HepG2 (cell line): ENCODE measurements at regions not wholly inside any gene's neighbourhood (a gene's known extent, or its start where the extent isn't known, plus 50 kb on each side); places are given as distances from the start of the nearest gene placed in this dataset.

Experiments used
- DNMT1 ChIP-seq: sonication (generic); formaldehyde crosslinking; IDR thresholded peaks from 2 replicates; pipeline ENCODE4 v1.5.1; 2020; ENCODE audit warnings: mild to moderate bottlenecking, missing genetic modification reagents
- DR1 ChIP-seq: sonication (generic); formaldehyde crosslinking; IDR thresholded peaks from 2 replicates; pipeline ENCODE4 v1.8.0; 2021; ENCODE audit warnings: mild to moderate bottlenecking, missing genetic modification reagents, inconsistent platforms
- E2F2 ChIP-seq: sonication (generic); formaldehyde crosslinking; IDR thresholded peaks from 2 replicates; pipeline ENCODE4 v1.4.0; 2020; ENCODE audit warnings: missing genetic modification reagents, borderline replicate concordance
- EEA1 ChIP-seq: sonication (generic); formaldehyde crosslinking; IDR thresholded peaks from 2 replicates; pipeline ENCODE4 v1.5.1; 2020; ENCODE audit warnings: mild to moderate bottlenecking, missing genetic modification reagents, borderline replicate concordance
- JUNB ChIP-seq: sonication (generic); formaldehyde crosslinking; IDR thresholded peaks from 2 replicates; pipeline ENCODE4 v1.8.0; 2022; ENCODE audit warnings: missing genetic modification reagents, mild to moderate bottlenecking, borderline replicate concordance
- KDM6A ChIP-seq: IDR thresholded peaks from 2 replicates; pipeline ENCODE4 v1.6.1; 2016; ENCODE audit warnings: low read depth
- MAF1 ChIP-seq: sonication (generic); formaldehyde crosslinking; IDR thresholded peaks from 2 replicates; pipeline ENCODE4 v1.5.0; 2020; ENCODE audit warnings: missing genetic modification reagents, borderline replicate concordance
- RAD51 ChIP-seq: fragments of 450-650 bp; IDR thresholded peaks from 2 replicates; pipeline ENCODE4 v1.6.1; 2016; ENCODE audit warnings: borderline replicate concordance
- RERE ChIP-seq: IDR thresholded peaks from 2 replicates; pipeline ENCODE4 v1.6.1; 2016; ENCODE audit warnings: low read depth, missing genetic modification reagents, missing compliant biosample characterization
- SALL1 ChIP-seq: sonication (generic); formaldehyde crosslinking; IDR thresholded peaks from 2 replicates; pipeline ENCODE4 v1.8.0; 2022; ENCODE audit warnings: mild to moderate bottlenecking, missing genetic modification reagents
- SOX6 ChIP-seq, 2 experiments: fragments of 450-650 bp in 1 of 2; sonication (generic) in 1 of 2; formaldehyde crosslinking in 1 of 2; IDR thresholded peaks; 2 replicates each; pipeline versions ENCODE4 v1.4.0 to v1.6.1; 2017 to 2020; ENCODE audit warnings: antibody characterized with exemption in 1 of 2, mild to moderate bottlenecking in 1 of 2, missing genetic modification reagents in 1 of 2
- SRF ChIP-seq: IDR thresholded peaks from 2 replicates; pipeline ENCODE4 v1.6.1; 2011; ENCODE audit warnings: mild to moderate bottlenecking, low read depth, low read length, moderate library complexity
- TRIM24 ChIP-seq: sonication (generic); formaldehyde crosslinking; IDR thresholded peaks from 2 replicates; pipeline ENCODE4 v1.8.0; 2022; ENCODE audit warnings: mild to moderate bottlenecking, missing genetic modification reagents
- ZFP36L2 ChIP-seq: sonication (generic); formaldehyde crosslinking; IDR thresholded peaks from 2 replicates; pipeline ENCODE4 v1.4.0; 2020; ENCODE audit warnings: missing genetic modification reagents
- ZFX ChIP-seq: sonication (generic); formaldehyde crosslinking; IDR thresholded peaks from 2 replicates; pipeline ENCODE4 v1.4.0; 2020; ENCODE audit warnings: mild to moderate bottlenecking, low read depth, missing genetic modification reagents, moderate library complexity
- ZKSCAN1 ChIP-seq: fragments of 150-350 bp; IDR thresholded peaks from 2 replicates; pipeline ENCODE4 v1.6.1; 2014; ENCODE audit warnings: low read length
- ZNF160 ChIP-seq: sonication (generic); formaldehyde crosslinking; IDR thresholded peaks from 2 replicates; pipeline ENCODE4 v1.8.0; 2022; ENCODE audit warnings: mild to moderate bottlenecking, inconsistent platforms, missing genetic modification reagents
- ZNF207 ChIP-seq: fragments of 450-650 bp; IDR thresholded peaks from 2 replicates; pipeline ENCODE4 v1.6.1; 2016; ENCODE audit warnings: antibody characterized with exemption, borderline replicate concordance
- ZNF329 ChIP-seq: sonication (generic); formaldehyde crosslinking; IDR thresholded peaks from 2 replicates; pipeline ENCODE4 v1.9.0; 2021; ENCODE audit warnings: low read depth, mild to moderate bottlenecking, missing genetic modification reagents
- ZNF354B ChIP-seq: sonication (generic); formaldehyde crosslinking; IDR thresholded peaks from 2 replicates; pipeline ENCODE4 v1.8.0; 2022; ENCODE audit warnings: mild to moderate bottlenecking, missing genetic modification reagents
- ZNF484 ChIP-seq: sonication (generic); formaldehyde crosslinking; IDR thresholded peaks from 2 replicates; pipeline ENCODE4 v1.5.1; 2020; ENCODE audit warnings: mild to moderate bottlenecking, low read depth, missing genetic modification reagents, borderline replicate concordance
- ZNF562 ChIP-seq: sonication (generic); formaldehyde crosslinking; IDR thresholded peaks from 2 replicates; pipeline ENCODE4 v1.8.0; 2022; ENCODE audit warnings: missing genetic modification reagents, borderline replicate concordance
- ZNF713 ChIP-seq: sonication (generic); formaldehyde crosslinking; IDR thresholded peaks from 2 replicates; pipeline ENCODE4 v1.4.0; 2020; ENCODE audit warnings: mild to moderate bottlenecking, missing genetic modification reagents
- ZNF746 ChIP-seq: sonication (generic); formaldehyde crosslinking; IDR thresholded peaks from 2 replicates; pipeline ENCODE4 v1.8.0; 2022; ENCODE audit warnings: mild to moderate bottlenecking, missing genetic modification reagents
- ZSCAN22 ChIP-seq: sonication (generic); formaldehyde crosslinking; IDR thresholded peaks from 2 replicates; pipeline ENCODE4 v1.4.0; 2020; ENCODE audit warnings: mild to moderate bottlenecking, missing genetic modification reagents
- ZSCAN25 ChIP-seq: sonication (generic); formaldehyde crosslinking; IDR thresholded peaks from 2 replicates; pipeline ENCODE4 v1.8.0; 2022; ENCODE audit warnings: mild to moderate bottlenecking, missing genetic modification reagents

- TF ChIP-seq ZNF207 (no peak), SRF (no peak), RAD51 (no peak), ZFX (CRISPR knock-in tag) (peak; percentile 53; the same call in 1 of the 2 replicates), ZSCAN25 (no peak), TRIM24 (no peak), RERE (CRISPR knock-in tag) (no peak), ZNF484 (CRISPR knock-in tag) (no peak), ZNF562 (CRISPR knock-in tag) (no peak), JUNB (CRISPR knock-in tag) (no peak), MAF1 (no peak), ZSCAN22 (no peak), ZNF160 (CRISPR knock-in tag) (no peak), SALL1 (CRISPR knock-in tag) (peak; percentile 60; the same call in 1 of the 2 replicates), ZNF713 (CRISPR knock-in tag) (no peak), E2F2 (CRISPR knock-in tag) (no peak), ZNF354B (CRISPR knock-in tag) (no peak), SOX6 (IDR thresholded peaks at IDR 0.05) (no peak), SOX6 (CRISPR knock-in tag; IDR thresholded peaks at IDR 0.05) (peak; percentile 55), ZNF329 (no peak), ZFP36L2 (CRISPR knock-in tag) (no peak), ZKSCAN1 (no peak), KDM6A (CRISPR knock-in tag) (no peak), EEA1 (no peak), ZNF746 (CRISPR knock-in tag) (no peak), DNMT1 (CRISPR knock-in tag) (no peak), DR1 (CRISPR knock-in tag) (no peak)
These were observed 226.7 kb upstream of the C2CD4B start (continued) for GRCh38 chr15:62391641-62392262.
